Smooth muscle cell (in vitro differentiated cells): ENCODE measurements at regions not wholly inside any gene's neighbourhood (a gene's known extent, or its start where the extent isn't known, plus 50 kb on each side); places are given as distances from the start of the nearest gene placed in this dataset.

Experiments
- DNase-seq: peaks from one replicate; lab custom pipeline; 2025; ENCODE audit not compliant: unreplicated experiment; lab: John Stamatoyannopoulos, UW
- H2AFZ ChIP-seq: fragments of 200-600 bp; sonication (generic); 2 replicates; pipeline ENCODE4 v1.6.0; 2016; ENCODE audit warnings: antibody characterized with exemption, low read depth, mild to moderate bottlenecking
- H3F3A ChIP-seq: fragments of 200-600 bp; sonication (generic); 2 replicates; pipeline ENCODE4 v1.6.0; 2017; ENCODE audit warnings: antibody characterized with exemption, low read depth
- H3K27ac ChIP-seq: fragments of 200-600 bp; sonication (generic); 2 replicates; pipeline ENCODE4 v1.5.1; 2016; ENCODE audit warnings: low read depth, mild to moderate bottlenecking
- H3K27me3 ChIP-seq: fragments of 200-600 bp; sonication (generic); 2 replicates; pipeline ENCODE4 v1.6.1; 2016; ENCODE audit warnings: low read depth, mild to moderate bottlenecking
- H3K36me3 ChIP-seq: fragments of 200-600 bp; sonication (generic); 2 replicates; pipeline ENCODE4 v1.5.1; 2016; ENCODE audit warnings: low read depth
- H3K4me1 ChIP-seq: fragments of 200-600 bp; sonication (generic); 2 replicates; pipeline ENCODE4 v1.5.1; 2016; ENCODE audit warnings: low read depth
- H3K4me2 ChIP-seq: fragments of 200-600 bp; sonication (generic); 2 replicates; pipeline ENCODE4 v1.6.0; 2016; ENCODE audit warnings: mild to moderate bottlenecking
- H3K4me3 ChIP-seq: fragments of 200-600 bp; sonication (generic); 2 replicates; pipeline ENCODE4 v1.5.1; 2016; ENCODE audit warnings: mild to moderate bottlenecking
- H3K79me2 ChIP-seq: fragments of 200-600 bp; sonication (generic); 2 replicates; pipeline ENCODE4 v1.6.0; 2016; ENCODE audit warnings: low read depth, mild to moderate bottlenecking
- H3K9ac ChIP-seq: fragments of 200-600 bp; sonication (generic); 2 replicates; pipeline ENCODE4 v1.6.0; 2016; ENCODE audit warnings: low read depth
- H3K9me3 ChIP-seq: fragments of 200-600 bp; sonication (generic); replicated peaks from 2 replicates; pipeline ENCODE4 v1.5.1; 2016; ENCODE audit warnings: low read depth
- H4K20me1 ChIP-seq: fragments of 200-600 bp; sonication (generic); 2 replicates; pipeline ENCODE4 v1.6.0; 2016; ENCODE audit warnings: low read depth
- WGBS: methylation state at CpG from one replicate; pipeline ENCODE4 v1.1.7; 2016; ENCODE audit warnings: low lambda C conversion rate; 5-methylcytosine and 5-hydroxymethylcytosine counted together
- TF ChIP-seq, protein P1 (sequence below): fragments of 200-600 bp; sonication (generic); IDR thresholded peaks from 2 replicates; pipeline ENCODE4 v1.5.1; 2017; ENCODE audit warnings: borderline replicate concordance, mild to moderate bottlenecking, antibody characterized with exemption; ENCODE audit not compliant: insufficient read depth, poor library complexity, severe bottlenecking

DNA sequence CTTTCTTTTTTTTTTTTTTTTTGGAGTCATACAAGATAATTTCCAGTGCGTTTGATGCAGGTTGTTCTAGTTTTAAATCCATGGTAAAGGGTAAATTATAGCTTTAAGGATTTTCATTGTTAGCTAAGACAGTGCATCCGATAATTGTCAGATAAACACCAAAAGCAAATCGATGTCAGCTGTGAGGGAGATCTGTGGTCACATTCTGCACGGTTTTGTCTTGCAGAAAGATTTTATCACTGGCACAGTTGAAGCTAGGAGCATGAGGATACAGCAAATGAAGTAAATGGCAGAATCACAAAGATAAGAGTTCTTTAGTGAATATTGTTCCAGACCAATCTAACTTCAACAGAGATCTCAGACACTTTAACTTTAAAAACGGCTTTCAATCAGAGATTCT lies 648.8 kb upstream of the COBL start:
- no peak overlapping the region for H3K9ac ChIP-seq
- TF ChIP-seq, protein P1, sequence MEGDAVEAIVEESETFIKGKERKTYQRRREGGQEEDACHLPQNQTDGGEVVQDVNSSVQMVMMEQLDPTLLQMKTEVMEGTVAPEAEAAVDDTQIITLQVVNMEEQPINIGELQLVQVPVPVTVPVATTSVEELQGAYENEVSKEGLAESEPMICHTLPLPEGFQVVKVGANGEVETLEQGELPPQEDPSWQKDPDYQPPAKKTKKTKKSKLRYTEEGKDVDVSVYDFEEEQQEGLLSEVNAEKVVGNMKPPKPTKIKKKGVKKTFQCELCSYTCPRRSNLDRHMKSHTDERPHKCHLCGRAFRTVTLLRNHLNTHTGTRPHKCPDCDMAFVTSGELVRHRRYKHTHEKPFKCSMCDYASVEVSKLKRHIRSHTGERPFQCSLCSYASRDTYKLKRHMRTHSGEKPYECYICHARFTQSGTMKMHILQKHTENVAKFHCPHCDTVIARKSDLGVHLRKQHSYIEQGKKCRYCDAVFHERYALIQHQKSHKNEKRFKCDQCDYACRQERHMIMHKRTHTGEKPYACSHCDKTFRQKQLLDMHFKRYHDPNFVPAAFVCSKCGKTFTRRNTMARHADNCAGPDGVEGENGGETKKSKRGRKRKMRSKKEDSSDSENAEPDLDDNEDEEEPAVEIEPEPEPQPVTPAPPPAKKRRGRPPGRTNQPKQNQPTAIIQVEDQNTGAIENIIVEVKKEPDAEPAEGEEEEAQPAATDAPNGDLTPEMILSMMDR = no peak
- DNase-seq = no peak
- H4K20me1 ChIP-seq = no peaks in the 10 kb centered on the region
- no peak overlapping the region for H3K4me2 ChIP-seq
- no peaks in the 10 kb centered on the region for H3K36me3 ChIP-seq
- H3F3A ChIP-seq = no peaks in the 10 kb centered on the region
- WGBS = 32% methylated on average over 5 of the region's 5 CpGs
- H3K27ac ChIP-seq = no peak overlapping the region
- H3K27me3 ChIP-seq = no peaks in the 10 kb centered on the region
- no peak overlapping the region for H2AFZ ChIP-seq
- no peaks in the 10 kb centered on the region for H3K9me3 ChIP-seq
- H3K79me2 ChIP-seq = no peaks in the 10 kb centered on the region
- no peak overlapping the region for H3K4me3 ChIP-seq
- no peaks in the 10 kb centered on the region for H3K4me1 ChIP-seq

DNA sequence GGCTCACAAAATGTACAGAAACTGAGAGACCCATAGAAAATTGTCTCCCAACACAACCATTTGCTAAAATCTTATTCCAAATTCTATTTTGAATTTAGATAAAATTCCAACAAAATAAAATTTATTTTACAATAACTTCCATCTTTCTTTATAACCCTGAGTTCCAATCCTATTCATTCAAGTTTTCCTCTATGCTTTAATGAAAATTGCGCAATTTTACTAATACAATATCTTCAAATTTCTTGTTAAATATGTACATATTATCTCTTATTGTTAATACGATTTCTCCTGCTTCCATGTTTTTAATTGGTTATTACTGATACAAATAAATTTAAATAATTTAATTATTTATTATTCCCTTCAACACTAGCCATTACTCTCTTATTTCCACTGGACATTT lies 645.2 kb upstream of the COBL start:
- H3K36me3 ChIP-seq = no peaks in the 10 kb centered on the region
- H3K4me1 ChIP-seq = no peaks in the 10 kb centered on the region
- H3K27ac ChIP-seq = no peak overlapping the region
- no peaks in the 10 kb centered on the region for H3K27me3 ChIP-seq
- no peaks in the 10 kb centered on the region for H3K9me3 ChIP-seq
- no peaks in the 10 kb centered on the region for H3K79me2 ChIP-seq
- no peak overlapping the region for H2AFZ ChIP-seq
- no peaks in the 10 kb centered on the region for H4K20me1 ChIP-seq
- no peak for DNase-seq
- TF ChIP-seq, protein P1 = no peak
- no peak overlapping the region for H3K4me3 ChIP-seq
- no peak overlapping the region for H3K9ac ChIP-seq
- WGBS = 90% methylated on average over 2 of the region's 2 CpGs
- H3F3A ChIP-seq = no peaks in the 10 kb centered on the region
- H3K4me2 ChIP-seq = no peak overlapping the region

DNA sequence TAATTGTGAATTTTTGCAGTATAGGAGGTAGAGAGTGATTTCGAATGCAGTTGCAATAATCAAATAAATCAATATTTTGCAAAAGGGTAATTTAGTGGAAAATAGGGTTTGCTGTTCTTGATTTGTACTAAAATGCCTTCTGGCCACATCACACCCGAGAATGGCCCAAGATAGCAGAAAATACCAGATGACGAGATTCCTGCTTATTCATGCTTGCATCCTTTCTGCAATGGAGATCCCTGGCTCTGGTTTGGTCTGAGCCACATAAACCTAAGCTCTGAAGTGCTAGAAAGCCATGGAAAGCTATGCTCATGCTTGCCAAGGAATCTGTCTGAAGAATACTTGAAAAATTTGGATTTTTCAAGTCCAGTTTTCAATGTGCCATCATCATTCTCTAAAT lies 634.2 kb upstream of the COBL start:
- Histone ChIP-seq H3K36me3 (no peaks in the 10 kb centered on the region), H3K27ac (peak overlapping the region; percentile 79), H3K4me2 (peak overlapping the region; percentile 76), H3K27me3 (no peaks in the 10 kb centered on the region), H3K9me3 (no peaks in the 10 kb centered on the region), H3K4me3 (peak overlapping the region; percentile 3), H3K9ac (no peak overlapping the region), H3F3A (peaks cover 12% of the 10 kb centered on the region), H4K20me1 (no peaks in the 10 kb centered on the region), H3K79me2 (no peaks in the 10 kb centered on the region), H3K4me1 (peaks cover 30% of the 10 kb centered on the region), H2AFZ (peak overlapping the region; percentile 28)
- TF ChIP-seq, protein P1 = no peak
- DNase-seq = no peak
- 25% methylated on average over 3 of the region's 3 CpGs for WGBS

DNA sequence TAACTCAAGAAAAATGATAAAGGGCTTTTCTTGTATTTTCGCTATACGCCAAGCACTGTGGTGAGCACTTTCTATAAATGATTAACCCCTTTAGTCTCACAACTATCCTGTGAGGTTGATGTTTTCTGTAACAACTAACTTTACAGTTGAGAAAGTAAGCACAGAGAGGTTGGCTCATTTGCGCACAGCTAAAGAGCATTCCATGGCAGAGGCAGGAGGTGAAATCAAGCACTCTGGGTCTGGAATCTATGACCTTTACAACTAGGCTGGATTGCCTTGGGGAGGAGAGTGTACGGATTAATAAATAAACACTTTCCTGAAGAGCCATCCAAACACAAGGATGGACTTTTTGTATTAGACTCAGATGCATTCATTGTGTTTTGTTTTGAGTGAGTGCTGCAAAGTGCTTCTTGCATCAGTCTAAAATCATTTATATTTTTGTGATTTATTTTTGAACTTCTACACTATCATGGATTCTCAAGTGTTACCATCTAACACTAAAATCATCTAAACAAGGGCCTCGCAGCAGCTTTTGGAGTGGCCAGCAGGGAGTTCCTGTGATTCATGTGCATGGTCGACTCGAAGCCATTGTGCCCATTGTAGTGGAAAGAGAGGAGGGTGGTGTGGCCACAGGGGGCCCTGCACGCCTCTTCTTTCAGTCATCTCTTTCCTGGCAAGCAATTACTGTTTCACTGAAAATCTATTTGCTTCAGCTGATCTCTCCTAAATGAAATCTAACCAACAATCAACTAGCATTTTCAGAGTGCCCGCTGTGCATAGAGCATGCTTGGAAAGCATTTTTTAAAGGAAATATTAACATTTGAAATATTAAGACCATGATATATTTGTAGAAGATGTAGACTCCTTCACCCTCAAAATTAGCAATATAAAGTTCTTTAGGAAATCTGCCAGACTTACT lies 633.4 kb upstream of the COBL start:
- H3K9ac ChIP-seq = peak overlapping the region; percentile 19
- peaks cover 12% of the 10 kb centered on the region for H3F3A ChIP-seq
- H3K9me3 ChIP-seq = no peaks in the 10 kb centered on the region
- peaks cover 30% of the 10 kb centered on the region for H3K4me1 ChIP-seq
- peak overlapping the region; percentile 3 for H3K4me3 ChIP-seq
- peak overlapping the region; percentile 76 for H3K4me2 ChIP-seq
- TF ChIP-seq, protein P1 = no peak
- no peaks in the 10 kb centered on the region for H3K79me2 ChIP-seq
- DNase-seq = no peak
- 38% methylated on average over 9 of the region's 9 CpGs for WGBS
- H3K36me3 ChIP-seq = no peaks in the 10 kb centered on the region
- H3K27ac ChIP-seq = peak overlapping the region; percentile 79
- peak overlapping the region; percentile 75 for H2AFZ ChIP-seq
- no peaks in the 10 kb centered on the region for H3K27me3 ChIP-seq
- no peaks in the 10 kb centered on the region for H4K20me1 ChIP-seq
